Trophoblast cell (in vitro differentiated cells and primary cell): ENCODE measurements at regions not wholly inside any gene's neighbourhood (a gene's known extent, or its start where the extent isn't known, plus 50 kb on each side); places are given as distances from the start of the nearest gene placed in this dataset.

ENCODE experiments used
- DNase-seq, 2 donors: peaks; one replicate each; pipeline ENCODE4 v3.0.0-alpha.2; 2016
- H2AFZ ChIP-seq: 2 replicates; pipeline ENCODE4 v1.6.1; 2013; ENCODE audit warnings: low read length, moderate library complexity, mild to moderate bottlenecking; ENCODE audit not compliant: insufficient read depth, poor library complexity
- H2AK5ac ChIP-seq: 2 replicates; pipeline ENCODE4 v1.6.1; 2013; ENCODE audit warnings: mild to moderate bottlenecking, low read length
- H2BK120ac ChIP-seq: 2 replicates; pipeline ENCODE4 v1.6.1; 2013; ENCODE audit warnings: low read length, mild to moderate bottlenecking, moderate library complexity; ENCODE audit not compliant: insufficient read depth, poor library complexity
- H2BK12ac ChIP-seq: 2 replicates; pipeline ENCODE4 v1.6.1; 2013; ENCODE audit warnings: mild to moderate bottlenecking, low read length, moderate library complexity
- H2BK5ac ChIP-seq: 2 replicates; pipeline ENCODE4 v1.6.1; 2013; ENCODE audit warnings: low read length, low read depth, moderate library complexity, mild to moderate bottlenecking; ENCODE audit not compliant: poor library complexity
- H3K14ac ChIP-seq: 2 replicates; pipeline ENCODE4 v1.6.1; 2013; ENCODE audit warnings: mild to moderate bottlenecking, low read length
- H3K18ac ChIP-seq: 2 replicates; pipeline ENCODE4 v1.6.1; 2013; ENCODE audit warnings: mild to moderate bottlenecking, low read length
- H3K23ac ChIP-seq: 2 replicates; pipeline ENCODE4 v1.6.1; 2013; ENCODE audit warnings: low read length
- H3K27ac ChIP-seq: 2 replicates; pipeline ENCODE4 v1.5.1; 2013; ENCODE audit warnings: low read depth, mild to moderate bottlenecking, inconsistent platforms, low read length, moderate library complexity
- H3K27me3 ChIP-seq: 2 replicates; pipeline ENCODE4 v1.6.1; 2013; ENCODE audit warnings: inconsistent platforms, mild to moderate bottlenecking, low read length, moderate library complexity; ENCODE audit not compliant: insufficient read depth
- H3K36me3 ChIP-seq, 2 experiments: 1 replicate in 1 of 2; 2 replicates in 1 of 2; pipeline ENCODE4 v1.6.1; 2013; ENCODE audit warnings: low read length in 2 of 2, mild to moderate bottlenecking in 2 of 2, moderate library complexity in 1 of 2; ENCODE audit not compliant: insufficient read depth in 2 of 2, control insufficient read depth in 1 of 2
- H3K4ac ChIP-seq: 2 replicates; pipeline ENCODE4 v1.6.1; 2013; ENCODE audit warnings: low read depth, mild to moderate bottlenecking, low read length, moderate library complexity
- H3K4me1 ChIP-seq, 2 experiments: 1 replicate in 1 of 2; 2 replicates in 1 of 2; pipeline ENCODE4 v1.6.1; 2013; ENCODE audit warnings: low read length in 2 of 2, mild to moderate bottlenecking in 2 of 2, moderate library complexity in 1 of 2; ENCODE audit not compliant: insufficient read depth in 2 of 2, control insufficient read depth in 1 of 2
- H3K4me2 ChIP-seq: 2 replicates; pipeline ENCODE4 v1.6.1; 2013; ENCODE audit warnings: inconsistent platforms, mild to moderate bottlenecking, low read length, moderate library complexity
- H3K4me3 ChIP-seq: 2 replicates; pipeline ENCODE4 v1.5.1; 2013; ENCODE audit warnings: mild to moderate bottlenecking, low read depth, low read length, inconsistent platforms
- H3K79me1 ChIP-seq: one replicate; pipeline ENCODE4 v1.6.1; 2013; ENCODE audit warnings: low read length
- H3K79me2 ChIP-seq: 2 replicates; pipeline ENCODE4 v1.6.1; 2013; ENCODE audit warnings: low read length, mild to moderate bottlenecking; ENCODE audit not compliant: control insufficient read depth, insufficient read depth, poor library complexity
- H3K9ac ChIP-seq: 2 replicates; pipeline ENCODE4 v1.6.1; 2013; ENCODE audit warnings: mild to moderate bottlenecking, low read length
- H3K9me3 ChIP-seq: 2 replicates; pipeline ENCODE4 v1.6.1; 2013; ENCODE audit warnings: low read depth, mild to moderate bottlenecking, control low read depth, inconsistent platforms, low read length; ENCODE audit not compliant: insufficient read depth
- H4K12ac ChIP-seq: 2 replicates; pipeline ENCODE4 v1.6.1; 2013; ENCODE audit warnings: low read depth, mild to moderate bottlenecking, low read length, moderate library complexity
- H4K8ac ChIP-seq: 2 replicates; pipeline ENCODE4 v1.6.1; 2013; ENCODE audit warnings: low read depth, mild to moderate bottlenecking, low read length, moderate library complexity
- H4K91ac ChIP-seq: one replicate; pipeline ENCODE4 v1.6.1; 2013; ENCODE audit warnings: low read depth, mild to moderate bottlenecking, low read length, moderate library complexity
- whole genome bisulfite sequencing: extraction: QIAGEN DNeasy Blood & Tissue Kit; methylation state at CpG from one replicate; pipeline ENCODE4 v1.1.7; 2013; ENCODE audit warnings: missing lambda C conversion rate; ENCODE audit not compliant: insufficient read length, insufficient coverage; ENCODE audit errors: extremely low coverage; 5-methylcytosine and 5-hydroxymethylcytosine counted together

DNA sequence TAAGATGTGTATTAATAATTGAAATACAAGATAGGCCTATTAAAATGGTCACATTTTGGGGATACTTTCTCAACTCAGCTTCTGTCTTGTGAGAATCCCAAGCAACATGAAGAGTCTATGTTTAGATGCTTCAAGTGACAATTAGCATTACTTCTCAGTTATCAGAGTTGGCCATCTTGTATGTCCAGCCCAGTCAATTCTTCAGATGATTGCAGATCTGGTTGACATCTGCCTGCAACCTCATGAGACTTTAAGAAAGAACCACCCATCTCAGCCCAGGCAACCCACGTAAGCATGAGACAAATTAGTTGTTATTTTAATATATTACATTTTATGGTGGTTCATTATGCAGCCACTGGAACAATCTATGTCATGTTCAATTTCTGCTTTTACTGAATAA lies 256.5 kb downstream of the TENT5A start:
- DNase-seq = peak in 1 of 2 donors; percentile 57
- H3K18ac ChIP-seq = no peak overlapping the region
- H3K14ac ChIP-seq = no peak overlapping the region
- no peak overlapping the region for H3K4me2 ChIP-seq
- no peaks in the 10 kb centered on the region for H3K27me3 ChIP-seq
- no peaks in the 10 kb centered on the region for H3K79me2 ChIP-seq
- H3K36me3 ChIP-seq = no peaks in the 10 kb centered on the region
- no peak overlapping the region for H4K12ac ChIP-seq
- H2BK12ac ChIP-seq = no peak overlapping the region
- H3K27ac ChIP-seq = no peak overlapping the region
- no CpG with 5 or more reads among the region's 1 CpG for WGBS
- H3K4me3 ChIP-seq = no peak overlapping the region
- no peak overlapping the region for H2AK5ac ChIP-seq
- H3K4ac ChIP-seq = no peak overlapping the region
- H3K9ac ChIP-seq = no peak overlapping the region
- no peak overlapping the region for H4K8ac ChIP-seq
- H2AFZ ChIP-seq = no peak overlapping the region
- no peak overlapping the region for H4K91ac ChIP-seq
- no peak overlapping the region for H2BK5ac ChIP-seq
- H3K9me3 ChIP-seq = peaks cover under 1% of the 10 kb centered on the region
- H3K4me1 ChIP-seq = no peaks in the 10 kb centered on the region
- H2BK120ac ChIP-seq = no peak overlapping the region
- H3K79me1 ChIP-seq = no peaks in the 10 kb centered on the region
- no peak overlapping the region for H3K23ac ChIP-seq

DNA sequence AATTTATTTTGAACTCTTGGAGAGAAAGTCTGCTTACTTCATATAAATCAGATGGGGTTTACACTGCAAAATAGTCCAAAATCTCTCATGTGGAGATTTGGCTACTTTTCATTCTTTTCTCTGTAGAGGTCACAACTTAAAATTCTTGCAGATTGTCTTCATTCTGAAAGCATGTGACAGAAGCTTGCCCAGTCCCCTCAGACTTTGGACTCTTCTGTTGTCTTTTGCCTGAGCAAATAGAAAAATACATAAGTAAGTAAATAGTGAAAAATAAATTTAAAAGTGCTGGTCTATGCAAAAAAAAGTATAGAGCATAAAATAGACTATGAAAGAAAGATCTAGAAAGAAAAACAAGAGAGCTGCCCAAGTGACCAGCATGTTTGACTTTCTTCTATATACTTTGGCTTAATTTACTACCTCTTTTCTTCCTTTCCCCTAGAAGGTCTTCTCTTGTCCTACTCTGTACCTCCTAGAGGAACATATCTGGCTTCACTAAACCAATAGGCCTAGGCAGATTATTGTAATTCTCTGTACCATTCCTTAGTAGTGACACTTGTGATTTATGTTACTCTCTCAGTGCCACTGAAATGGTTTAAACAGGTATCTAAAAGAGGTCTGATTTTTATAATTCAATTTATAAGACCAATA lies 260.9 kb downstream of the TENT5A start:
- Histone ChIP-seq H4K91ac (no peak overlapping the region), H3K36me3 (no peaks in the 10 kb centered on the region), H3K4me3 (no peak overlapping the region), H3K18ac (no peak overlapping the region), H4K12ac (no peak overlapping the region), H3K23ac (no peak overlapping the region), H3K4me1 (no peaks in the 10 kb centered on the region), H2AK5ac (no peak overlapping the region), H3K14ac (no peak overlapping the region), H3K27ac (no peak overlapping the region), H3K4ac (no peak overlapping the region), H3K27me3 (no peaks in the 10 kb centered on the region), H4K8ac (no peak overlapping the region), H3K79me2 (no peaks in the 10 kb centered on the region), H3K9me3 (no peaks in the 10 kb centered on the region), H3K4me2 (no peak overlapping the region), H3K79me1 (no peaks in the 10 kb centered on the region), H2BK12ac (no peak overlapping the region), H2BK5ac (no peak overlapping the region), H2AFZ (no peak overlapping the region), H3K9ac (no peak overlapping the region), H2BK120ac (no peak overlapping the region)
- no peak for DNase-seq

DNA sequence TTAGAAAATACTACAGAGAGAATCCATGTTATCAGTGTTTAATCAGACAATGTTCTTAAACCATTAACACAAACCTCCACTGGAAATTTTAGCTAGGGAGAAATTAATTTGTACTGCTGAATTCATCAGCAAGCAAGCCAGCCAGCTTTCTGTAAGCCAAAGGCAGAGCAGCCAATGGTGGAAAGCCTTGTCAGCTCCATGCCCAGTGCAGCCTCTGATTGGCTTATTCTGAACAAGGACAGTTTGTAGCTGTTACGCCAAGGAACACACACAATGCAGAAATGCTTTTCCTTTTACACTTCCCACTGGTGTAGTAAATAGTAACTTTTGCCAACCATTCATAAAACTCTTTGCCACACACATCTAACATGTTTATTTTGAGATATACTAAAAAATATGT lies 265.0 kb downstream of the TENT5A start:
- Histone ChIP-seq H4K8ac (no peak overlapping the region), H3K79me2 (no peaks in the 10 kb centered on the region), H3K9ac (no peak overlapping the region), H2AK5ac (no peak overlapping the region), H3K36me3 (no peaks in the 10 kb centered on the region), H2AFZ (no peak overlapping the region), H3K4ac (no peak overlapping the region), H3K27me3 (no peaks in the 10 kb centered on the region), H4K91ac (no peak overlapping the region), H3K4me2 (no peak overlapping the region), H2BK5ac (no peak overlapping the region), H3K9me3 (no peaks in the 10 kb centered on the region), H3K23ac (no peak overlapping the region), H2BK120ac (no peak overlapping the region), H3K18ac (no peak overlapping the region), H4K12ac (no peak overlapping the region), H3K27ac (no peak overlapping the region), H3K79me1 (no peaks in the 10 kb centered on the region), H3K4me1 (no peaks in the 10 kb centered on the region), H2BK12ac (no peak overlapping the region), H3K4me3 (no peak overlapping the region), H3K14ac (no peak overlapping the region)
- peak in 1 of 2 donors; percentile 15 for DNase-seq
- no CpG with 5 or more reads among the region's 1 CpG for WGBS

DNA sequence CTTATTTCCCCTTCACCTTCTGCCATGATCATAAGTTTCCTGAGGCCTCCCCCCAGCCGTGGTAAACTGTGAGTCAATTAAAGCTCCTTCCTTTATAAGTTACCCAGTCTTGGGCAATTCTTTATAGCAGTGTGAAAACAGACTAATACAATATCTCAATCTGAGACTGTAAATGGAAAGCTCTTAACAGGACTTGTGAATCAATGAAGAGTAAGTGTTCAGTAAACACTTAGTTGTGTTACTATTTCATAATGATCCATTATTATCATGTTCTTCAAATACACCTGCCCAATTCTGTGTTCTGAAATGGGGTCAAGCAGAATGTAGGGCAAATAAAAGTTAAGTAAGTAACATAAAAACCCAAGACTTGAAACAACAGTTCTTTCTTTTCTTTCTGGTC lies 266.2 kb downstream of the TENT5A start:
- H3K4me3 ChIP-seq = no peak overlapping the region
- H3K4ac ChIP-seq = no peak overlapping the region
- H4K8ac ChIP-seq = no peak overlapping the region
- no peaks in the 10 kb centered on the region for H3K79me1 ChIP-seq
- H3K18ac ChIP-seq = no peak overlapping the region
- H3K23ac ChIP-seq = no peak overlapping the region
- no peak overlapping the region for H3K14ac ChIP-seq
- no peak overlapping the region for H3K27ac ChIP-seq
- no peaks in the 10 kb centered on the region for H3K9me3 ChIP-seq
- H3K4me2 ChIP-seq = no peak overlapping the region
- H2BK120ac ChIP-seq = no peak overlapping the region
- H3K4me1 ChIP-seq = no peaks in the 10 kb centered on the region
- H3K9ac ChIP-seq = no peak overlapping the region
- H2AFZ ChIP-seq = no peak overlapping the region
- no peak overlapping the region for H2BK12ac ChIP-seq
- no peaks in the 10 kb centered on the region for H3K79me2 ChIP-seq
- no CpG with 5 or more reads among the region's 1 CpG for WGBS
- no peaks in the 10 kb centered on the region for H3K36me3 ChIP-seq
- H2AK5ac ChIP-seq = no peak overlapping the region
- H3K27me3 ChIP-seq = no peaks in the 10 kb centered on the region
- DNase-seq = no peak
- H4K12ac ChIP-seq = no peak overlapping the region
- no peak overlapping the region for H4K91ac ChIP-seq
- no peak overlapping the region for H2BK5ac ChIP-seq
